HCEC 1CT (cell line): ENCODE measurements at regions not wholly inside any gene's neighbourhood (a gene's known extent, or its start where the extent isn't known, plus 50 kb on each side); places are given as distances from the start of the nearest gene placed in this dataset.
"Not testable (repeated sequence)": the region's sequence is repeated elsewhere in the genome, so short reads cannot be mapped to it uniquely, and the experiment has no call there.

Source experiments
- DNase-seq: peaks from one replicate; pipeline ENCODE4 v3.0.0-alpha.2; 2017

GRCh38 chr1:223001653-223002634, 141.1 kb downstream of the TLR5 start:
- no peak for DNase-seq

GRCh38 chr1:223003549-223003948, 139.5 kb downstream of the TLR5 start:
- DNase-seq, result no peak

- no peak for DNase-seq
Observed at GRCh38 chr1:223006371-223006770, 136.7 kb downstream of the TLR5 start.

GRCh38 chr1:223006917-223007648, 136.0 kb downstream of the TLR5 start:
- DNase-seq, result no peak

- DNase-seq, result no peak
Observed at GRCh38 chr1:223007935-223008334, 135.1 kb downstream of the TLR5 start.

GRCh38 chr1:223008808-223009207, 134.2 kb downstream of the TLR5 start:
- no peak for DNase-seq

GRCh38 chr1:223009406-223009805, 133.6 kb downstream of the TLR5 start:
- DNase-seq, result no peak

- DNase-seq, result no peak
Observed at GRCh38 chr1:223010582-223011504, 132.2 kb downstream of the TLR5 start.

GRCh38 chr1:223011505-223011856, 131.6 kb downstream of the TLR5 start:
- DNase-seq, result no peak

GRCh38 chr1:223012176-223012788, 130.8 kb downstream of the TLR5 start:
- no peak for DNase-seq

- DNase-seq, result no peak
Observed at GRCh38 chr1:223012938-223013337, 130.1 kb downstream of the TLR5 start.

- no peak for DNase-seq
Observed at GRCh38 chr1:223014142-223014873, 128.7 kb downstream of the TLR5 start.

GRCh38 chr1:223016381-223016780, 126.7 kb downstream of the TLR5 start:
- no peak for DNase-seq

- no peak for DNase-seq
Observed at GRCh38 chr1:223016890-223017289, 126.2 kb downstream of the TLR5 start.

- DNase-seq, result no peak
Observed at GRCh38 chr1:223017291-223017690, 125.8 kb downstream of the TLR5 start.

- no peak for DNase-seq
Observed at GRCh38 chr1:223018534-223018933, 124.5 kb downstream of the TLR5 start.

GRCh38 chr1:223019256-223019655, 123.8 kb downstream of the TLR5 start:
- DNase-seq, result no peak

- no peak for DNase-seq
Observed at GRCh38 chr1:223020770-223021169, 122.3 kb downstream of the TLR5 start.

GRCh38 chr1:223022641-223023473, 120.2 kb downstream of the TLR5 start:
- DNase-seq, result no peak

GRCh38 chr1:223023863-223024262, 119.2 kb downstream of the TLR5 start:
- DNase-seq, result no peak

- not testable (repeated sequence) for DNase-seq
Observed at GRCh38 chr1:223024486-223024885, 118.6 kb downstream of the TLR5 start.
